ENCODE measurements at regions not wholly inside any gene's neighbourhood (a gene's known extent, or its start where the extent isn't known, plus 50 kb on each side); places are given as distances from the start of the nearest gene placed in this dataset.

DNA sequence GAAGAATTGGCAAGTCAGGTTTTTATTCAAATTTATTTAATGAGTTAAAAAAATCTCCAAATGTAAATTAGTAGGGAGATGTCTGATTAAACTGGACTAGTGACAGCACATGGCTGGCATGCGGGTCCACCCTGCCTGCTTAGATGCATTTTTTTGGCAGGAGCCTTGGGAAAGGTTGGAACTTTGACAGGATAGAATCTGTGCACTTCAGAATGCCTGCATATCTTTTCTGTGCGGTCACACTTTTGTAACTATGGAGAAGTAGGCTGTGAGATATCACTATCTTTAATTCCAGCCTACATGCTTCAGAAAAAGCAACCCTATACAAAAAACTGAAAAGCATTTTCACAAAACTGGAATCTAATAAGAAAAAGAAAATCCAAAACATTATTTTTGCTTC, 317.8 kb downstream of the MBD2 start:
- TF ChIP-seq, protein P1, sequence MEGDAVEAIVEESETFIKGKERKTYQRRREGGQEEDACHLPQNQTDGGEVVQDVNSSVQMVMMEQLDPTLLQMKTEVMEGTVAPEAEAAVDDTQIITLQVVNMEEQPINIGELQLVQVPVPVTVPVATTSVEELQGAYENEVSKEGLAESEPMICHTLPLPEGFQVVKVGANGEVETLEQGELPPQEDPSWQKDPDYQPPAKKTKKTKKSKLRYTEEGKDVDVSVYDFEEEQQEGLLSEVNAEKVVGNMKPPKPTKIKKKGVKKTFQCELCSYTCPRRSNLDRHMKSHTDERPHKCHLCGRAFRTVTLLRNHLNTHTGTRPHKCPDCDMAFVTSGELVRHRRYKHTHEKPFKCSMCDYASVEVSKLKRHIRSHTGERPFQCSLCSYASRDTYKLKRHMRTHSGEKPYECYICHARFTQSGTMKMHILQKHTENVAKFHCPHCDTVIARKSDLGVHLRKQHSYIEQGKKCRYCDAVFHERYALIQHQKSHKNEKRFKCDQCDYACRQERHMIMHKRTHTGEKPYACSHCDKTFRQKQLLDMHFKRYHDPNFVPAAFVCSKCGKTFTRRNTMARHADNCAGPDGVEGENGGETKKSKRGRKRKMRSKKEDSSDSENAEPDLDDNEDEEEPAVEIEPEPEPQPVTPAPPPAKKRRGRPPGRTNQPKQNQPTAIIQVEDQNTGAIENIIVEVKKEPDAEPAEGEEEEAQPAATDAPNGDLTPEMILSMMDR (IDR thresholded peaks at IDR 0.05), result no peak
- no peak for TF ChIP-seq POLR2A (IDR thresholded peaks at IDR 0.05)

Measured in thyroid gland (tissue), 4 donors.